HepG2 (cell line): ENCODE measurements at regions not wholly inside any gene's neighbourhood (a gene's known extent, or its start where the extent isn't known, plus 50 kb on each side); places are given as distances from the start of the nearest gene placed in this dataset.
"Not testable (repeated sequence)": the region's sequence is repeated elsewhere in the genome, so short reads cannot be mapped to it uniquely, and the experiment has no call there.

Source experiments
- ATAC-seq: fragments of 200-7000 bp; cut with Tn5 transposase; 3 replicates; pipeline ENCODE4 v1.9.1; 2020; ENCODE audit warnings: mild to moderate bottlenecking, moderate library complexity
- BruUV-seq: library from RNA; stranded (reverse); fragments of 400-500 nt; replicated peaks from 2 replicates; lab custom pipeline; 2021; lab: Mats Ljungman, UMichigan
- CTCF ChIA-PET: fragments of 300-600 bp; formaldehyde crosslinking; extraction: SDS; loops from one replicate; lab custom pipeline; 2021; ENCODE audit warnings: low total read pairs, inconsistent platforms, low intra/inter-chr PET ratio; lab: Yijun Ruan, JAX
- POLR2A ChIA-PET: fragments of 350-600 bp; sonication (Branson Sonifier 250); formaldehyde crosslinking; loops from one replicate; lab custom pipeline; 2020; ENCODE audit warnings: antibody characterized with exemption, inconsistent platforms; lab: Yijun Ruan, JAX
- DNase-seq: peaks from one replicate; pipeline ENCODE4 v3.0.0-alpha.2; 2015; ENCODE audit warnings: low spot score
- FAIRE-seq: peaks from 3 replicates; lab custom pipeline; 2011; peaks lifted over from hg19 to GRCh38; lab: Jason Lieb, UNC
- H2AFZ ChIP-seq: one replicate; pipeline ENCODE4 v1.6.1; 2011; ENCODE audit warnings: low read length, inconsistent platforms
- H3K27ac ChIP-seq: fragments of 300-600 bp; 3 replicates; pipeline ENCODE4 v1.8.0; 2011; ENCODE audit warnings: mixed run types, mild to moderate bottlenecking, mixed read lengths, low read length, inconsistent platforms; ENCODE audit not compliant: insufficient read depth; ENCODE audit errors: extremely low read length
- H3K27me3 ChIP-seq, 2 experiments: fragments of 200-600 bp in 1 of 2; 2 replicates in 1 of 2; 3 replicates in 1 of 2; pipeline versions ENCODE4 v1.6.0 to v1.8.0; 2011; ENCODE audit warnings: low read length in 2 of 2, mild to moderate bottlenecking in 2 of 2, moderate library complexity in 2 of 2, inconsistent platforms in 1 of 2; ENCODE audit not compliant: insufficient read depth in 2 of 2, control insufficient read depth in 1 of 2
- H3K36me3 ChIP-seq, 2 experiments: fragments of 200-600 bp in 1 of 2; replicated peaks in 1 of 2; 2 replicates in 1 of 2; 3 replicates in 1 of 2; pipeline versions ENCODE4 v1.5.1 to v1.8.0; 2011; ENCODE audit warnings: low read length in 2 of 2, inconsistent platforms in 1 of 2; ENCODE audit not compliant: insufficient read depth in 2 of 2, control insufficient read depth in 1 of 2
- H3K4me1 ChIP-seq: 2 replicates; pipeline ENCODE4 v1.5.1; 2012; ENCODE audit warnings: low read length, inconsistent platforms; ENCODE audit not compliant: insufficient read depth
- H3K4me2 ChIP-seq: 2 replicates; pipeline ENCODE4 v1.6.0; 2011; ENCODE audit warnings: low read depth, low read length, inconsistent platforms
- H3K4me3 ChIP-seq, 3 experiments: fragments of 200-600 bp in 1 of 3; sonication (generic), shearing (Covaris generic) in 1 of 3; replicated peaks in 1 of 3; 2 replicates each; pipeline ENCODE4 v1.5.1; 2011 to 2016; ENCODE audit warnings: low read length in 3 of 3, inconsistent platforms in 2 of 3, low read depth in 2 of 3, mild to moderate bottlenecking in 2 of 3, control low read depth in 1 of 3, mixed read lengths in 1 of 3; ENCODE audit not compliant: insufficient read depth in 1 of 3
- H3K79me2 ChIP-seq: one replicate; pipeline ENCODE4 v1.6.1; 2011; ENCODE audit warnings: low read length, inconsistent platforms; ENCODE audit not compliant: insufficient read depth
- H3K9ac ChIP-seq: 2 replicates; pipeline ENCODE4 v1.6.0; 2011; ENCODE audit warnings: mild to moderate bottlenecking, low read depth, low read length, inconsistent platforms; ENCODE audit not compliant: insufficient read depth
- H3K9me3 ChIP-seq: 2 replicates; pipeline ENCODE4 v1.5.1; 2012; ENCODE audit warnings: mild to moderate bottlenecking, low read length
- H4K20me1 ChIP-seq: 2 replicates; pipeline ENCODE4 v1.6.0; 2011; ENCODE audit warnings: inconsistent platforms, mild to moderate bottlenecking, low read length, moderate library complexity; ENCODE audit not compliant: insufficient read depth
- WGBS: methylation state at CpG from one replicate; pipeline ENCODE4 v1.1.6; 2017; ENCODE audit warnings: low lambda C conversion rate; 5-methylcytosine and 5-hydroxymethylcytosine counted together
- in situ Hi-C: cut with HindIII; loops from 2 replicates; pipeline ENCODE4 v1.10.0; 2017; ENCODE audit warnings: low pct_unique_long_range_greater_than_20kb; ENCODE audit not compliant: extremely low pct_ligation_motif_present
- intact Hi-C: fragments of 100-400 bp; cut with micrococcal nuclease; formaldehyde crosslinking; loops from one replicate; pipeline ENCODE4 v1.10.0; 2022; ENCODE audit not compliant: unreplicated experiment
- TF ChIP-seq, protein P1 (sequence below): sonication (generic); formaldehyde crosslinking; IDR thresholded peaks from one replicate; pipeline ENCODE4 v1.5.1; 2020; ENCODE audit warnings: mild to moderate bottlenecking, missing genetic modification reagents; ENCODE audit errors: not compliant biosample characterization

DNA sequence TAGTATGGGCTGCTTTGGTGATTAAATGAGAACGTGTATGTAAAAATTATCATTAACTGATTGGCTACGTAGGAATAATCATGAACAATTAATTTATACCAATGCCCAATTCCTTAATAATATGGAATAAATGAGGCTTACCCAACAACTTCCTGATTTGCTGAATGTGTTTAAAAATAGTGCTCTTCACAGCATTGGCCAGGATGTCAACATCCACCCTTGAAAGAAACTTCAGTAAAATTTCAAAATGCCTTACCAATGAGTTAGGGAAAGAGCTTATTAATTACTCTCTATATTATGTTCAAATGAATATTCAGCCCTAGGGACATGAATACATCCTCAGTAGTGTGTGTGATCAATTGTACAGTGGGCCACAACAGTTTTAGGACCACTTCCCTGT is 401.4 kb downstream of the PSAT1 start (continued):
- TF ChIP-seq, protein P1, sequence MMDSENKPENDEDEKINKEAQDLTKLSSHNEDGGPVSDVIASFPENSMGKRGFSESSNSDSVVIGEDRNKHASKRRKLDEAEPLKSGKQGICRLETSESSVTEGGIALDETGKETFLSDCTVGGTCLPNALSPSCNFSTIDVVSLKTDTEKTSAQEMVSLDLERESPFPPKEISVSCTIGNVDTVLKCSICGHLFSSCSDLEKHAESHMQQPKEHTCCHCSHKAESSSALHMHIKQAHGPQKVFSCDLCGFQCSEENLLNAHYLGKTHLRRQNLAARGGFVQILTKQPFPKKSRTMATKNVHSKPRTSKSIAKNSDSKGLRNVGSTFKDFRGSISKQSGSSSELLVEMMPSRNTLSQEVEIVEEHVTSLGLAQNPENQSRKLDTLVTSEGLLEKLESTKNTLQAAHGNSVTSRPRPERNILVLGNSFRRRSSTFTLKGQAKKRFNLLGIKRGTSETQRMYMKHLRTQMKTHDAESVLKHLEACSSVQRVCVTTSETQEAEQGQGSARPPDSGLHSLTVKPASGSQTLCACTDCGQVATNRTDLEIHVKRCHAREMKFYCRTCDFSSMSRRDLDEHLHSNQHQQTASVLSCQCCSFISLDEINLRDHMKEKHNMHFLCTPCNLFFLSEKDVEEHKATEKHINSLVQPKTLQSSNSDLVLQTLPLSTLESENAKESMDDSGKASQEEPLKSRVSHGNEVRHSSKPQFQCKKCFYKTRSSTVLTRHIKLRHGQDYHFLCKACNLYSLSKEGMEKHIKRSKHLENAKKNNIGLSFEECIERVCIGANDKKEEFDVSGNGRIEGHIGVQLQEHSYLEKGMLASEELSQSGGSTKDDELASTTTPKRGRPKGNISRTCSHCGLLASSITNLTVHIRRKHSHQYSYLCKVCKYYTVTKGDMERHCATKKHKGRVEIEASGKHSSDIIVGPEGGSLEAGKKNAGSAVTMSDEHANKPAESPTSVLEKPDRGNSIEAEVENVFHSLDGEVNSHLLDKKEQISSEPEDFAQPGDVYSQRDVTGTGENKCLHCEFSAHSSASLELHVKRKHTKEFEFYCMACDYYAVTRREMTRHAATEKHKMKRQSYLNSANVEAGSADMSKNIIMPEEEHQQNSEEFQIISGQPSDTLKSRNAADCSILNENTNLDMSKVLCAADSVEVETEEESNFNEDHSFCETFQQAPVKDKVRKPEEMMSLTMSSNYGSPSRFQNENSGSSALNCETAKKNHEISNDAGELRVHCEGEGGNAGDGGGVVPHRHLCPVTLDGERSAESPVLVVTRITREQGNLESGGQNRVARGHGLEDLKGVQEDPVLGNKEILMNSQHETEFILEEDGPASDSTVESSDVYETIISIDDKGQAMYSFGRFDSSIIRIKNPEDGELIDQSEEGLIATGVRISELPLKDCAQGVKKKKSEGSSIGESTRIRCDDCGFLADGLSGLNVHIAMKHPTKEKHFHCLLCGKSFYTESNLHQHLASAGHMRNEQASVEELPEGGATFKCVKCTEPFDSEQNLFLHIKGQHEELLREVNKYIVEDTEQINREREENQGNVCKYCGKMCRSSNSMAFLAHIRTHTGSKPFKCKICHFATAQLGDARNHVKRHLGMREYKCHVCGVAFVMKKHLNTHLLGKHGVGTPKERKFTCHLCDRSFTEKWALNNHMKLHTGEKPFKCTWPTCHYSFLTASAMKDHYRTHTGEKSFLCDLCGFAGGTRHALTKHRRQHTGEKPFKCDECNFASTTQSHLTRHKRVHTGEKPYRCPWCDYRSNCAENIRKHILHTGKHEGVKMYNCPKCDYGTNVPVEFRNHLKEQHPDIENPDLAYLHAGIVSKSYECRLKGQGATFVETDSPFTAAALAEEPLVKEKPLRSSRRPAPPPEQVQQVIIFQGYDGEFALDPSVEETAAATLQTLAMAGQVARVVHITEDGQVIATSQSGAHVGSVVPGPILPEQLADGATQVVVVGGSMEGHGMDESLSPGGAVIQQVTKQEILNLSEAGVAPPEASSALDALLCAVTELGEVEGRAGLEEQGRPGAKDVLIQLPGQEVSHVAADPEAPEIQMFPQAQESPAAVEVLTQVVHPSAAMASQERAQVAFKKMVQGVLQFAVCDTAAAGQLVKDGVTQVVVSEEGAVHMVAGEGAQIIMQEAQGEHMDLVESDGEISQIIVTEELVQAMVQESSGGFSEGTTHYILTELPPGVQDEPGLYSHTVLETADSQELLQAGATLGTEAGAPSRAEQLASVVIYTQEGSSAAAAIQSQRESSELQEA: no peak

DNA sequence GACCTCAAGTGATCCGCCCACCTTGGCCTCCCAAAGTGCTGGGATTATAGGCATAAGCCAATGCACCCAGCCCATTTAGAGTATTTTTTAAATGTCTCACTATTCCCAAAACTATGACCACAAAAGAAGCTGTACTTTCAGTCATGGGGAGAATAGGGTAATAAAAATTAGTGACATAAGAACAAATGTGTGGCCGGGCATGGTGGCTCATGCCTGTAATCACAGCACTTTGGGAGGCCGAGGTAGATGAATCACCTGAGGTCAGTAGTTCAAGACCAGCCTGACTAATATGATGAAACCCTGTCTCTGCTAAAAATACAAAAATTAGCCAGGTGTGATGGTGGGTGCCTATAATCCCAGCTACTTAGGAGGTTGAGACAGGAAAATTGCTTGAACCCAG is 402.3 kb downstream of the PSAT1 start:
- H2AFZ ChIP-seq, FAIRE-seq, POLR2A ChIA-PET, H3K9me3 ChIP-seq, H3K9ac ChIP-seq, H3K27ac ChIP-seq, H4K20me1 ChIP-seq, H3K4me1 ChIP-seq, CTCF ChIA-PET, H3K79me2 ChIP-seq, ATAC-seq, intact Hi-C loops, DNase-seq, BruUV-seq, H3K36me3 ChIP-seq, H3K4me3 ChIP-seq, in situ Hi-C loops, H3K4me2 ChIP-seq, H3K27me3 ChIP-seq: not testable (repeated sequence)
- 6% methylated on average over 3 of the region's 3 CpGs for WGBS
